Peyer's patch (tissue), 4 donors: ENCODE measurements at regions not wholly inside any gene's neighbourhood (a gene's known extent, or its start where the extent isn't known, plus 50 kb on each side); places are given as distances from the start of the nearest gene placed in this dataset.

ENCODE experiments used
- DNase-seq, 3 donors: peaks; one replicate each; pipeline ENCODE4 v3.0.0-alpha.2; 2017 to 2019
- H3K27ac ChIP-seq, 4 donors: fragments of 200-600 bp; sonication (generic); one replicate each; pipeline ENCODE4 v1.5.1; 2016 to 2019
- H3K27me3 ChIP-seq, 2 donors: fragments of 200-600 bp; sonication (generic); one replicate each; pipeline ENCODE4 v1.5.1; 2019
- H3K36me3 ChIP-seq, 3 donors: fragments of 200-600 bp; sonication (generic); one replicate each; pipeline ENCODE4 v1.5.1; 2016 to 2019
- H3K4me1 ChIP-seq, 4 donors: fragments of 200-600 bp; sonication (generic); one replicate each; pipeline ENCODE4 v1.5.1; 2016 to 2019
- H3K4me3 ChIP-seq, 4 donors: fragments of 200-600 bp; sonication (generic); 1 replicate in 3 of 4; 2 replicates in 1 of 4; pipeline ENCODE4 v1.5.1; 2016 to 2019; ENCODE audit warnings: mild to moderate bottlenecking in 1 of 4
- H3K9me3 ChIP-seq, 4 donors: fragments of 200-600 bp; sonication (generic); one replicate each; pipeline ENCODE4 v1.5.1; 2016 to 2019; ENCODE audit warnings: mild to moderate bottlenecking in 1 of 4
- POLR2A ChIP-seq, 2 donors: fragments of 450-650 bp; IDR thresholded peaks; one replicate each; pipeline ENCODE4 v1.5.1; 2017; ENCODE audit warnings: antibody characterized with exemption in 2 of 2, mild to moderate bottlenecking in 2 of 2, moderate library complexity in 2 of 2
- TF ChIP-seq, protein P1 (sequence below), 6 experiments: fragments of 450-650 bp in 4 of 6; fragments of 200-600 bp in 2 of 6; sonication (generic) in 1 of 6; IDR thresholded peaks; one replicate each; pipeline ENCODE4 v1.5.1; 2017 to 2019; ENCODE audit warnings: antibody characterized with exemption in 6 of 6, mild to moderate bottlenecking in 3 of 6, moderate library complexity in 1 of 6

DNA sequence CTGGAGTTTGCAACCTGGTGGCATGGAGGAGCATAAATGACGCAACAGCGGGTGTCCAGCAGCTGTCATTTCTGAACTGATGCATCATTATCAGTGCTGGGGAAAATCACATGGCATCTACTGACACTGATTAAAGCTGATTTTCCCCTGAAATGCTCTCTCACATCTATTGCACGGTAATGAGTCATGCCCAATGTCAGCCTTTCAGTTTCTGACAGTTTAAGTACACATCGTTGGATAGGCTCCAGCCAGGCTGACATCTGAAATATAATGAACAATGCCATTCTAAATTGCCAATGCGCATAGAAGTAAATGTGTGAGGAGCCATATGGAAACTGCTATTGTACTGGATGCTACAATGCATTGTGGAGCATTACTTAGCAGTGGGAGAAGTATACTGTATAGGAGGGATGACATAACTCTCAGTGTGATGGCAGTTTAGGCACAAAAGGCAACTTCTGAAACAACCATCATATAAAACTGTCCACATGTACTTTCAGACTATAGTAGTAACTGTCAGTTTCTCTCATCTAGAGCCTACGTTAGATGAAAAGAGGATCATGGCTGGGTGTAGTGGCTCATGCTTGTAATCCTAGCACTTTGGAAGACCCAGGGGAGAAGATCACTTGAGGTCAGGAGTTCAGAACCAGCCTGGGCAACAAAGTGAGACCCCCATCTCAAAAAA is 389.3 kb upstream of the DMAC1 start:
- DNase-seq, result no peak
- TF ChIP-seq POLR2A (IDR thresholded peaks at IDR 0.05), result no peak
- TF ChIP-seq, protein P1, sequence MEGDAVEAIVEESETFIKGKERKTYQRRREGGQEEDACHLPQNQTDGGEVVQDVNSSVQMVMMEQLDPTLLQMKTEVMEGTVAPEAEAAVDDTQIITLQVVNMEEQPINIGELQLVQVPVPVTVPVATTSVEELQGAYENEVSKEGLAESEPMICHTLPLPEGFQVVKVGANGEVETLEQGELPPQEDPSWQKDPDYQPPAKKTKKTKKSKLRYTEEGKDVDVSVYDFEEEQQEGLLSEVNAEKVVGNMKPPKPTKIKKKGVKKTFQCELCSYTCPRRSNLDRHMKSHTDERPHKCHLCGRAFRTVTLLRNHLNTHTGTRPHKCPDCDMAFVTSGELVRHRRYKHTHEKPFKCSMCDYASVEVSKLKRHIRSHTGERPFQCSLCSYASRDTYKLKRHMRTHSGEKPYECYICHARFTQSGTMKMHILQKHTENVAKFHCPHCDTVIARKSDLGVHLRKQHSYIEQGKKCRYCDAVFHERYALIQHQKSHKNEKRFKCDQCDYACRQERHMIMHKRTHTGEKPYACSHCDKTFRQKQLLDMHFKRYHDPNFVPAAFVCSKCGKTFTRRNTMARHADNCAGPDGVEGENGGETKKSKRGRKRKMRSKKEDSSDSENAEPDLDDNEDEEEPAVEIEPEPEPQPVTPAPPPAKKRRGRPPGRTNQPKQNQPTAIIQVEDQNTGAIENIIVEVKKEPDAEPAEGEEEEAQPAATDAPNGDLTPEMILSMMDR (IDR thresholded peaks at IDR 0.05), result no peak
- Histone ChIP-seq H3K36me3 (no peaks in the 10 kb centered on the region), H3K9me3 (peaks cover 0 to 15% (median 0%) of the 10 kb centered on the region in 4 donors), H3K27ac (no peak overlapping the region), H3K4me3 (no peak overlapping the region), H3K4me1 (no peaks in the 10 kb centered on the region), H3K27me3 (no peaks in the 10 kb centered on the region)

DNA sequence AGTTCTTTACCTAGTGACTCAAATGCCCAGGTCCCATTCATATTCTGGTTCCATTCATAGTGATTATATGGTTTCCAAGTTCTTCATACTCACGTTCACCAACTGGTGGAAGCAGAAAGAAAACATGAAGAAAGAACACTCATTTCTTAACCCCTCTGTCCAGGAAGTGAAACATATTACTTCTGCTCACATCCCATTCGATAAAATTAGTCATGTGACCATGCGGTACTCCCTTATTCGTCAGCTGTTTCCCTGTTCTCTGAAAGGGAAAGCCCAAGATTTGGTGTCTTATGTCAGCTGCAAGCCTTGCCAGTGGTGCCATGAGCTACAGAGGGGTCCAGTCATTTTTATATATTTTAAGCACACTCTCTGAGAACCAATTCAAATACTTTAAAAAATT is 387.0 kb upstream of the DMAC1 start:
- TF ChIP-seq, protein P1 (IDR thresholded peaks at IDR 0.05), result no peak
- TF ChIP-seq POLR2A (IDR thresholded peaks at IDR 0.05), result no peak
- no peaks in the 10 kb centered on the region for H3K27me3 ChIP-seq
- H3K4me1 ChIP-seq, result no peaks in the 10 kb centered on the region
- no peak for DNase-seq
- no peaks in the 10 kb centered on the region for H3K36me3 ChIP-seq
- H3K27ac ChIP-seq, result no peak overlapping the region
- peaks cover 0 to 5% (median 0%) of the 10 kb centered on the region in 4 donors for H3K9me3 ChIP-seq
- H3K4me3 ChIP-seq, result no peak overlapping the region

DNA sequence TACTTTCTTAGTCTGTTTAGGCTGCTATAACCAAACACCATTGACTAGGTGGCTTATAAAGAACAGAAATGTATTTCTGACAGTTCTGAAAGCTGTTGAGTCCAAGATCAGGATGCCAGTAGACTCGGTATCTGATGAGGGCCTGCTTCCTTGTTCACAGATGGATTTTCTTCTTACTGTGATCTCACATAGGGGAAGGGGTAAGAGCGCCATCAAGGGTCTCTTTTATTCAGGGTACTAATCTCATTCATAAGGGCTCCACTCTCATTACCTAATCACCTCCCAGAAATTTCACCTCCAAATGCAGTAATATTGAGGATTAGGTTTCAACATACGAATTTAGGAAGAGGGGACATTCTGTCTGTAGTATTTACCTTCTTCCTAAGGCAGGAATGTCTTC is 384.0 kb upstream of the DMAC1 start:
- no peaks in the 10 kb centered on the region for H3K27me3 ChIP-seq
- no peaks in the 10 kb centered on the region for H3K4me1 ChIP-seq
- no peaks in the 10 kb centered on the region for H3K36me3 ChIP-seq
- H3K27ac ChIP-seq, result no peak overlapping the region
- H3K4me3 ChIP-seq, result no peak overlapping the region
- no peaks in the 10 kb centered on the region for H3K9me3 ChIP-seq
- TF ChIP-seq, protein P1 (IDR thresholded peaks at IDR 0.05), result no peak
- TF ChIP-seq POLR2A (IDR thresholded peaks at IDR 0.05), result no peak
- DNase-seq, result no peak

DNA sequence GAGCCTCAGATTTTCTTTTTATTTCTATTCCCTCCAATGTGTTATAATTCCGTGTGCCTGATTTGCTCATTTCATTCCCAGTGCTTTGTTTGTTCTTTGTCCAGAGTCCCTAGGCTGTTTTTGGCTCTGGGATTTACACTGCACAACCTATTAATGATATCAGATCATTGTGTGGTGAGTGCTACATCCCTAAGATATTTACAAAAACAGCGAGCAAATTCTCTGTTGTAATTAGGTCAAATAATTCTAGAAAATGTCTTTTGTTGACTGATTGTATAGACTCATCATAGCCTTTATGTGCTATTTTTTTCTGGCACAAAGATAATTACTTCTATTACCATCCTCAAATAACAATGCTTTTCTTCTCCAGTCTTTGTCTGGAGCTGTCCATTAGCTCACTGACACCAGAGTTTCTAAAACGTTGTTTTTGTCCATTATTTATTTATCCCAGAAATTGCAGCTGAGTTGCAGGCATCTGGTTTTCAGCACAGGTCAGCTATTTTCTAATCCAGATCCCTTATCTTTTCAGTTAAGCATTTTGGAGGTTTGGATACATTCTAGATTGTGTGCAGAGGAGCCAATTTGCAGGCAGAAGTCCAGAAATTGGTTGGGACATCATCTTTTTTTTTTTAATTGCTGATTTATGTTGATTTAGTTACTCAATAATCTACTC is 379.9 kb upstream of the DMAC1 start:
- DNase-seq, result no peak
- no peaks in the 10 kb centered on the region for H3K4me1 ChIP-seq
- no peak overlapping the region for H3K27ac ChIP-seq
- TF ChIP-seq POLR2A (IDR thresholded peaks at IDR 0.05), result no peak
- TF ChIP-seq, protein P1 (IDR thresholded peaks at IDR 0.05), result no peak
- no peaks in the 10 kb centered on the region for H3K27me3 ChIP-seq
- H3K4me3 ChIP-seq, result no peak overlapping the region
- H3K36me3 ChIP-seq, result no peaks in the 10 kb centered on the region
- no peaks in the 10 kb centered on the region for H3K9me3 ChIP-seq

DNA sequence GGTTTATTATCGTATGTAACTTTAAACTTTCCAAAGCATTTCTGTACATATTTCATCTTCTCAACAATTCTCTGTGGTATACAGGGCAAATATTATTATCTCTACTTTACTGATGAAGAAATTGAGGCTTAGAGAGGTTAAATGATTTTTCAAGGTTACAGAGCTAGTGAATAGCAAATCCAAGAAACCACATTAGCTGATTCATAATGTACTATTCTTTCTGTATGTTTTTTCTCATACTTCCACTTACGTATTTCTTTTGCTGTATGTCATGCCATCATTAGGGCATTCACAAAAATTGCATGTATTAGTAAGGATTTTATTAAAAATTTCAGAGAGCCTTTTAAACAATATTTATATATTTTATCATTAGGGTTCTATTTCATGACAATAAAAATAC is 372.4 kb upstream of the DMAC1 start:
- TF ChIP-seq, protein P1 (IDR thresholded peaks at IDR 0.05), result no peak
- TF ChIP-seq POLR2A (IDR thresholded peaks at IDR 0.05), result no peak
- Histone ChIP-seq H3K9me3 (no peaks in the 10 kb centered on the region), H3K27ac (no peak overlapping the region), H3K36me3 (no peaks in the 10 kb centered on the region), H3K27me3 (no peaks in the 10 kb centered on the region), H3K4me3 (no peak overlapping the region), H3K4me1 (no peaks in the 10 kb centered on the region)
- DNase-seq, result no peak
